ENCODE measurements at regions not wholly inside any gene's neighbourhood (a gene's known extent, or its start where the extent isn't known, plus 50 kb on each side); places are given as distances from the start of the nearest gene placed in this dataset.

DNA sequence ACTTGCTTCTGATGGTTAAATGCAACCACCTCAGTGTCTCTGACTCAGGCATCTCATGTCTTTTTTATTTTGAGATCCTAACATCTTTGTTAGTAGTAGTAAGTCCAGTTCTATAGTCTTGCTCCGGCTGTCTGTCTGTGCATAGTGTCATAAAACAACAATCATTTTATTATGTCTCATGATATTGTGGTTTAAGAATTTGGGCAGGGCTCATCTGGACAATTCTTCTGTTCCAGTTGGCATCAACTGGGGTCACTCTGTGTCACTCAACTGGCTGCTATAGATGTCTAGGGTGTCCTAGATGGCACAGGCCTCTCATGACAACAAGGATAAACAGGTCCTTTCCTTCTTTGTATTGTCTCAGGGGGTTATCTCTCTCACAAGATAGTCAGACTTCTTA, 299.6 kb upstream of the ZNF521 start:
- DNase-seq, result no peak
- TF ChIP-seq POLR2A (IDR thresholded peaks at IDR 0.05; ENCODE audit: low read length) (no peak), GATA1 (IDR thresholded peaks at IDR 0.05; ENCODE audit: low read depth, low read length) (no peak)

DNA sequence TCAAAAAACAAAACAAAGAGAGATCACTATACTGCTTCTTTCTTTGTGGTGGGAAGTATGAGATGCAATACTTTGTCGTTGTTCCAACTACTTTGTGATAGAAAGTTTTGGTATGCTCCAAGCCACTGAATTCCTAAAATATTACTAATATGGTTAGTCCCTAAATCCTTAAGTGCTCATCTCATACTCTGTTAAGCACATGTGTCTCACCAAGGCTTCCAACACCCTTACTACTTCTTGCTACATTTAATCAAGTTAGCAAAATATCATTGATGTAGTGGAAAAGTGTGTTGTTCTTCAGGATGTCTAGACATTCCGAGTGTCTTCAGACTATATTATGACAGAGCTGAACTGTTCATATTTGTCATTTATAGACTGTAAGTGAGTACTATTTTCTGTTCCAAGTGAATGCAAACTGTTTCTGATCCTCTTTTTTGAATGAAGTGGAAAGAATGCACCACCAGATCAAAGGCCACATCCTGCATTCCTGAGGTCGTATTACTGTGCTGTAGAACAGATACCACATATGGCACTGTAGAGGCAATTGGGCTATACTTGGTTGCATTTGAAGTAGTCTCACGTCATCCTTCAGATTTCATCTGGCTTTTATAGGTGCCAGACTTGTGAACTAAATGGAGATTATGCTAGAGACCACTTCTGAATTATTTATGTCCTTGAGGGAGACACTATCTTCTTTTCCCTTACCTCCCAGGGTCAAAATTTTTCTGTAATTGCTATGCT, 298.4 kb upstream of the ZNF521 start:
- TF ChIP-seq GATA1 (IDR thresholded peaks at IDR 0.05; ENCODE audit: low read depth, low read length) (no peak), POLR2A (IDR thresholded peaks at IDR 0.05; ENCODE audit: low read length) (no peak)
- no peak for DNase-seq

DNA sequence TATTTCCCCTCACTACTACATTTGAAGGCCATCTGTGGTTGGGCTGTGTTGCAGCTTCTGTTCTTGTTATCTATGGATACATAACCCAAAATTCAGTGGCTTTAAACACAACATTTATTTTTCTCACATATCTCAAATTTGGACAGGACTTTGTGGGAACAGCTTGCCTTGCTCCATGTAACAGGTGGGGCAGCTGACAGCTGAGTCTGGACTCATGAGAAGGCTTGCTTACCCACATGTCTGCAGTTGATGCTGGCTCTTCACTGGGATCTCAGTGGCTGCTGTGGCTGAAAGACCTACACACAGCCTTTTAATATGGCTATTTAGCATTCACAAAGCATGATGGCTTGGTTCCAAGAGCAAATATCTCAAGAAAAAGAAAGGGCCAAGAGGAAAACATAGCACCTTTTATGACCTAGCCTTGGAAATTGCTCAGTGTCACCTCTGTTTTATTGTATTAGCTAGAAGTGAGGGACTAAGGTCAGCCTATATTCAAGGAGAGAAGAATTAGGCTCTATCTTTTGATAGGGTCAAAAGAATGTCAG, 296.8 kb upstream of the ZNF521 start:
- TF ChIP-seq GATA1 (IDR thresholded peaks at IDR 0.05; ENCODE audit: low read depth, low read length) (no peak), POLR2A (IDR thresholded peaks at IDR 0.05; ENCODE audit: low read length) (no peak)
- no peak for DNase-seq

DNA sequence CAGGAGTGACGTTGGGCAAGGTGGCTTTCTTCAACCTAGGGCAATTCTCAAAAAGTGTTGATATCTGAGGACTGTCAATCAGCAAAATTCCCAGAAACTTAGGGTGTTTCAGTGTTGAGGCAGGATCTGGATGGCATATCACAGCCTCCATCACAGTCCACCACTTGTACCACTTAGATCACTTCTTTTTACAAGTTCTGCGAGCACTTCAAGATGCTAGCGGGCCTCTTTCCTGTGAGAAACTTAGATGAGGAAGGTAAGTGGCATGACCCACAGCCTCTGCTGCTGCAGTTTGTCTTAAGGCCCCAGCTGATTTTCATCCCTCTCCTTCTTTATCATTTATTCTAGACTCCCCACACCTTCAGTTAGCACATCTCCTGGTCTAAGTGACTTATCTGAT, 295.4 kb upstream of the ZNF521 start:
- DNase-seq, result no peak
- TF ChIP-seq POLR2A (IDR thresholded peaks at IDR 0.05; ENCODE audit: low read length) (no peak), GATA1 (IDR thresholded peaks at IDR 0.05; ENCODE audit: low read depth, low read length) (no peak)

DNA sequence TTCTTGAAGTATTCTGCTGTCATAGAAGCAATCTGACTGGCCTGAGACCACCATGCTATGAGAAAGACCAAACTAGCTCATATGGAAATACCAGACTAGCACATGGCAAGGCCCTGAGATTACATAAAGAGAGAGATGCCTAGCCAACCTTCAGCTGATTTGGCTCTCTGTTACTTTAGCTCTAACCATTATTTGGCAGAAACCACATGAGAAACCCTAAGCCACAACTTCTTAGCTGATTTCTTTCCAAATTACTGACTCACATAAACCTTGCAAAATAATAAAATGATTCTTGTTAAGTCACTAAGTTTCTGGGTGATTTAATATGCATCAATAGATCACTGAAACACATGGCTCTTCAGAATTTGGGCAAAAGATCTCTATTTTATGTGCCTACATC, 295.0 kb upstream of the ZNF521 start:
- no peak for DNase-seq
- TF ChIP-seq POLR2A (IDR thresholded peaks at IDR 0.05; ENCODE audit: low read length) (no peak), GATA1 (IDR thresholded peaks at IDR 0.05; ENCODE audit: low read depth, low read length) (no peak)

DNA sequence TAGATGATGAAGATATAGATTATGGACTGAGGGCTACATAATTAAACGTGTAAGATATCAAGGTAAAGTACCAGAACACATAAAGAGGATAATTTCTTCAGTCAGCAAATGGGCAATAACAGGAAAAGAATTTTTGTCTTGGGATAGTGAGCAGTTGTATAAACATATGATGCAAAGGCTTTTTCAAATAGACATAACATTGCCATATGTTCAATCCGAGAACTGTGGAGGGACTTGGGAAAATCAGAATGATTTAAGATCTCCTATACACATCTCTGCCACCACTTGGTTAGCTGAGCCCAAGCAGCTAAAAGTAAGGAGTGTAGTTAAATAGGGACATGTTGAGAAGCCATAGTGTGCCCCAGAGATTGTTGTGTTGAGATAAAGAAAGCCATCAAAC, 287.6 kb upstream of the ZNF521 start:
- TF ChIP-seq GATA1 (IDR thresholded peaks at IDR 0.05; ENCODE audit: low read depth, low read length) (no peak), POLR2A (IDR thresholded peaks at IDR 0.05; ENCODE audit: low read length) (no peak)
- no peak for DNase-seq

DNA sequence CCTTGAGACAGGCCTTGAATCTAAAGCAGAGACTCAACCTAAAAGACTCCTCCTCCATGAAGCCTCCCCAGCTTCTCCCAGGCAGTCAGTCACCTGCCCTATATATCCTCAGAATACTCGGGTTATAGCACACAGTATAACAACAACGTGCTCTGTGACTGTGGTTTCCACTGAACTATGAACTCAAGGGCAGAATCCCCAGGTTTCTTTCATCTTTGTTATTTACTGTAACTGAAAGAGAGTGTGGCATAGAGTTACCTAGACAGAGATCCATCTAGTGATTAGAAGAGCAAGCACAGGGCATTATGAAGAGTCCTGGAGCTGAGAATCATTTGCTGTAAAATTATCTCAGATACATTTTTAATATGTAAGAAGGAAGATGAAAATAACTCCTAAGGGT, 281.6 kb upstream of the ZNF521 start:
- DNase-seq, result no peak
- TF ChIP-seq GATA1 (IDR thresholded peaks at IDR 0.05; ENCODE audit: low read depth, low read length), result no peak
- TF ChIP-seq POLR2A (IDR thresholded peaks at IDR 0.05; ENCODE audit: low read length), result no peak

DNA sequence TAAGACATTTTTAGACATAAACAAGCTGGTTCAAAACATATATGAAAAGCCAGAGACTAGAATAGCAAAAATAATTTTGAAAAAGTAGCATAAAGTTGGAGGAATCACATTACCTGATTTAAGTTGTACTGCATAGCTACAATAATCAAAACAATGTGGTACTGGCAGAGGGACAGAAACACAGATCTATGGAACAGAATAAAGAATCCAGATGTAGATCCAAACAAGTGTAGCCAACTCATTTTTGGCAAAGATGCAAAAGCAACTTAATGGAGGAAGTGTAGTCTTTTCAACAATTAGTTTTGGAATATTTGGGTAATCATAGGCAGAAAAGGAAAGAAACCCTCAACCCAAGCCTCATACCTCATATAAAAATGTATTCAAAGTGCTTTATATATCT, 278.7 kb upstream of the ZNF521 start:
- DNase-seq, result no peak
- TF ChIP-seq POLR2A (IDR thresholded peaks at IDR 0.05; ENCODE audit: low read length) (no peak), GATA1 (IDR thresholded peaks at IDR 0.05; ENCODE audit: low read depth, low read length) (no peak)

DNA sequence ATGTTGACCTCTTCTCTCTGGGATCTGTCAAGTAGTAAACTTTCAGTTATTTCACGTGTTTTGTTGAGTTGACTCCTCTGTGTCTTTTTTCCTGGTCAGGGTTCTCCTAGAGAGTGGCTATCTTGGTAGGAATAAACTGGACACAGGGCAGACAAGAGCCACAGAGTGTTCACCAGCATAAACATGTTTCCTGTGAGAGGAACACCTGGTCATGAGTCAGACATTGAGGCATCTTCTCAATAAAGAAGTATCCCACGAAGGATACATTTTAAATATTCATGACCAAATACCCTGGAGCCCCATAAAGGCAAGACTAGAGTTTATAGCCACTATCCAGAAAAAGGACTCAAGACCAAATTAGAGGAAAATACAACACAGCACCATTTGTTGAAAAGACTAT, 269.7 kb upstream of the ZNF521 start:
- no peak for DNase-seq
- TF ChIP-seq POLR2A (IDR thresholded peaks at IDR 0.05; ENCODE audit: low read length) (no peak), GATA1 (IDR thresholded peaks at IDR 0.05; ENCODE audit: low read depth, low read length) (no peak)

DNA sequence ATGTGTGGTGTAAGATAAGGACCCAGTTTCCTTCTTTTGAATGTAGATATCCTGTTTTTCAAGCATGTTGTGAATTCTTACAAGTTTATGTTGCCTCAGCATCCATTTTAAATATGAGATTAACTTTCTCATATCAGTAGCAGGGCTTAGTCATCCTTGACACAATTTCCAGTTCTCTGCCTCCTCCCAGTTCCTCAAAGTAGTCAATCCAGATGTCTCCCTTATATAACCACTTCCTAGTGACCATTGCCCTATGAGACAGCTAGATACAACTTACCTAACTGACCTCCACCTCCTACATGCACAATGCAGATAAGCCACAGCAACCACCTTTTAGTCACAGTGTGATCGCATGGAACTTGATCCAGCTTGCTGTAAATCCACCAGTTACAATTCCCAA, 269.2 kb upstream of the ZNF521 start:
- no peak for DNase-seq
- no peak for TF ChIP-seq GATA1 (IDR thresholded peaks at IDR 0.05; ENCODE audit: low read depth, low read length)
- no peak for TF ChIP-seq POLR2A (IDR thresholded peaks at IDR 0.05; ENCODE audit: low read length)

DNA sequence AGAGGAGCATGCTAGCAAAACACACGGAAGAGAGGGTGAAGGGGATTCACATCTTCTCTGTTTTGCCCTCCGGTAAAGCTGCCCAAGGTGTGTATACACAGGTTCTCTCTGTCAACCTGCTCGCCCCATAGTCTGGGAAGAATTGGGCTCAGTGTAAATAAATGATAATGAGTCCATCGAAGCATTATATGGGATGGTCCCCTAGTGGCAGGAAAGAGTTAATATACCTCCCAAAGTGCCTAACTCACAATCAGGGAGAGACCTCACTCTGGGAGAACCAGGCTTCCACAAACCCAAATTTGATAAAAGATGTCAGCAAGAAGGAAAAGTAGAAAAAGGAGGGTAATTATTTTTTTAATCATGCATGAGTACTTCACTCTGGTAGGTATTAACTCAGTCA, 262.2 kb upstream of the ZNF521 start:
- TF ChIP-seq POLR2A (IDR thresholded peaks at IDR 0.05; ENCODE audit: low read length) (no peak), GATA1 (IDR thresholded peaks at IDR 0.05; ENCODE audit: low read depth, low read length) (no peak)
- no peak for DNase-seq

DNA sequence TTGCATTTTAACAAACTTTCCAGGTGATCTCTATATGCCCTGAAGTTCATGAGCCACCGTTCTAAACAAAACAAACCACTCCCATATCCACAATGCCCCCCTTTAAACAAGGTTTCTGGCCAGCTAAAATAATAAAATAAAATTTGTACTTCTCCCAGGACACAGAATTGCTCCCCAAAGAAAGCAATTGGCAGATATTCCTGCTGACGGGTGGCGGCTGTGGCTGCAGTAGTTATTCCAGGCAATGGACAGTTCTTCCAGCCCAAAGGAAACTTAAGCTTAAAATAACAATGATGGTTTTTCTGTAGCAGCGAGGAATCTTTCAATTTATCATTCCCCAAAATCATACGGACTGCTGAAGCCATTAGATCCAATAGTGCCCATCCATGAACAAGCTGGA, 260.5 kb upstream of the ZNF521 start:
- no peak for TF ChIP-seq POLR2A (IDR thresholded peaks at IDR 0.05; ENCODE audit: low read length)
- no peak for TF ChIP-seq GATA1 (IDR thresholded peaks at IDR 0.05; ENCODE audit: low read depth, low read length)
- DNase-seq, result no peak

DNA sequence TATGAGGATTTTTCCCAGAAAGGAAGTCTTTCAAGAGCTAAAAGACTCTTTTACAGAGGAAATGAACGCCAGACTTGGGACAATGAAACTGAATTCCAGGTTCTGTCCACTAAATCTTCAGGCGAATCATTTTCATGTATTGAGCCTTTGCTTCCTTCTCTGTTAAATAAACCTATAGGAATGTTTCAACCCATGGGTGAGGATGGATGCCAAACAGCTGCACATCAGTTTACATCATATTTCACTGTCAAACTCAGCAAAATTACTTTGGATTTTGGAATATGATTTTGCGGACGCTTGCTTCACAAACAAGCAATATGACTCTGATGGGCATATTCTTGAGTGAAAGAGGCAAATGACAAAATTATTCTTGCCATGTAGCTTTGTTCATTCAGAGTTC, 256.1 kb upstream of the ZNF521 start:
- TF ChIP-seq POLR2A (IDR thresholded peaks at IDR 0.05; ENCODE audit: low read length) (no peak), GATA1 (IDR thresholded peaks at IDR 0.05; ENCODE audit: low read depth, low read length) (no peak)
- DNase-seq, result no peak

DNA sequence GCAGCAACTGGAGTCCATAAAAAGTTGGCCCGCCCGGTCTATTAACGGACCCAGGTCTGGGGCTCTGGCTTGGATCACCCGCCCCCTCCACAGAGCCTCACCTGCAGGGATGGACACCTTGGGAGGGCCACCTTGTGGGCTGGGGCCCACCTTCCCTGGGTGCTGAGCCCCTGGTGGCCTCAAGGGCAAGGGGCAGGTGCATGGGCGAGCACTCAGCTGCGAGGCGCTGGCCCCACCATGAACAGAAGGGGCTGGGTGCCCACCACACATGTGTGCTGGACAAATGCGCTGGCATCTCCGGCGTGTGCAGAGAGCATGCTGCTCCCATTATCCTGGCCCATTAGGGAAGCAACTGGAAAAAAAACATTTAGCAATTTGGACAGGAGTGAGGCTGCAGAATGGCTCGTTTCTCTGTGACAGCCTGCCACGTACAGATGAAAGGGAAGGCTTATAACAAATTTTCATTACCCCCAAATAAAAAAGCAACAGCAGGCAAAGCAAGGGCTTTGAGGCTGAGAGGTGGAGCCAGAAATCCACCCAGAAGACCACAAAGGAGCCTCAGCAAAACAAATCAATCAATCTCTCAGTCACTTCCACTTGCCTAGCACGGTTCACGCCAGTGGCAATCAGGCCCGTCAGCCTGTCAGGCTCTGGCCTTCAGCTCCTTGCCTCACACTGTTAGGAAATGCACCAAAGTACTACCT, 253.1 kb upstream of the ZNF521 start:
- DNase-seq, result no peak
- TF ChIP-seq GATA1 (IDR thresholded peaks at IDR 0.05; ENCODE audit: low read depth, low read length) (no peak), POLR2A (IDR thresholded peaks at IDR 0.05; ENCODE audit: low read length) (no peak)
